ENCODE measurements at regions not wholly inside any gene's neighbourhood (a gene's known extent, or its start where the extent isn't known, plus 50 kb on each side); places are given as distances from the start of the nearest gene placed in this dataset.
"Not testable (repeated sequence)": the region's sequence is repeated elsewhere in the genome, so short reads cannot be mapped to it uniquely, and the experiment has no call there.

GRCh38 chr3:153545471-153545870 lies 383.4 kb downstream of the RAP2B start:
- no peak for DNase-seq (ENCODE audit: low read depth, low spot score)

- DNase-seq (ENCODE audit: low read depth, low spot score), result no peak
Measured at GRCh38 chr3:153547970-153548369, 385.9 kb downstream of the RAP2B start.

GRCh38 chr3:153549686-153550085 lies 387.7 kb downstream of the RAP2B start:
- DNase-seq (ENCODE audit: low read depth, low spot score), result not testable (repeated sequence)

- no peak for DNase-seq (ENCODE audit: low read depth, low spot score)
Measured at GRCh38 chr3:153551536-153552285, 389.7 kb downstream of the RAP2B start.

GRCh38 chr3:153552887-153553604 lies 391.0 kb downstream of the RAP2B start:
- peak; percentile 8 for DNase-seq (ENCODE audit: low read depth, low spot score)

GRCh38 chr3:153553605-153553945 lies 391.5 kb downstream of the RAP2B start:
- no peak for DNase-seq (ENCODE audit: low read depth, low spot score)

GRCh38 chr3:153555919-153556318 lies 393.9 kb downstream of the RAP2B start:
- DNase-seq (ENCODE audit: low read depth, low spot score), result no peak

- not testable (repeated sequence) for DNase-seq (ENCODE audit: low read depth, low spot score)
Measured at GRCh38 chr3:153559366-153559765, 397.3 kb downstream of the RAP2B start.

GRCh38 chr3:153567011-153567410 lies 405.0 kb downstream of the RAP2B start:
- DNase-seq (ENCODE audit: low read depth, low spot score), result no peak

- DNase-seq (ENCODE audit: low read depth, low spot score), result no peak
Measured at GRCh38 chr3:153567556-153567955, 405.5 kb downstream of the RAP2B start.

GRCh38 chr3:153570481-153570880 lies 408.5 kb downstream of the RAP2B start:
- DNase-seq (ENCODE audit: low read depth, low spot score), result not testable (repeated sequence)

GRCh38 chr3:153572165-153572564 lies 410.1 kb downstream of the RAP2B start:
- DNase-seq (ENCODE audit: low read depth, low spot score), result no peak

GRCh38 chr3:153572654-153573053 lies 410.6 kb downstream of the RAP2B start:
- DNase-seq (ENCODE audit: low read depth, low spot score), result no peak

- DNase-seq (ENCODE audit: low read depth, low spot score), result no peak
Measured at GRCh38 chr3:153573481-153573880, 411.5 kb downstream of the RAP2B start.

GRCh38 chr3:153574445-153574844 lies 412.4 kb downstream of the RAP2B start:
- DNase-seq (ENCODE audit: low read depth, low spot score), result no peak

- DNase-seq (ENCODE audit: low read depth, low spot score), result no peak
Measured at GRCh38 chr3:153577059-153577736, 415.2 kb downstream of the RAP2B start.

GRCh38 chr3:153578046-153578445 lies 416.0 kb downstream of the RAP2B start:
- DNase-seq (ENCODE audit: low read depth, low spot score), result no peak

GRCh38 chr3:153590051-153590450 lies 428.0 kb downstream of the RAP2B start:
- no peak for DNase-seq (ENCODE audit: low read depth, low spot score)

- no peak for DNase-seq (ENCODE audit: low read depth, low spot score)
Measured at GRCh38 chr3:153591561-153592245, 429.7 kb downstream of the RAP2B start.

- DNase-seq (ENCODE audit: low read depth, low spot score), result no peak
Measured at GRCh38 chr3:153595186-153595815, 433.3 kb downstream of the RAP2B start.

- DNase-seq (ENCODE audit: low read depth, low spot score), result no peak
Measured at GRCh38 chr3:153596401-153596800, 434.4 kb downstream of the RAP2B start.

Measured in pulmonary artery endothelial cell (primary cell).